ENCODE measurements at regions not wholly inside any gene's neighbourhood (a gene's known extent, or its start where the extent isn't known, plus 50 kb on each side); places are given as distances from the start of the nearest gene placed in this dataset.

- TF ChIP-seq CTCF (conservative IDR thresholded peaks at IDR 0.05): no peak
- no peak for TF ChIP-seq EZH2 (IDR thresholded peaks at IDR 0.05; ENCODE audit: low read depth)
Observed at GRCh38 chr12:39122562-39123204, 217.3 kb upstream of the CPNE8 start.
